ENCODE measurements at regions not wholly inside any gene's neighbourhood (a gene's known extent, or its start where the extent isn't known, plus 50 kb on each side); places are given as distances from the start of the nearest gene placed in this dataset.

GRCh38 chr5:4215143-4215542 is 619.5 kb downstream of the IRX1 start:
- H3K4me3 ChIP-seq (ENCODE audit: low read depth, low read length), result no peak overlapping the region
- no peak overlapping the region for H3K27ac ChIP-seq (ENCODE audit: low read depth, low read length)
- no peaks in the 10 kb centered on the region for H3K36me3 ChIP-seq (ENCODE audit: insufficient read depth, low read length)
- H3K27me3 ChIP-seq (ENCODE audit: insufficient read depth, low read length), result no peaks in the 10 kb centered on the region
- H3K4me1 ChIP-seq (ENCODE audit: control insufficient read depth, insufficient read depth, low read length, unreplicated experiment), result no peaks in the 10 kb centered on the region
- no peaks in the 10 kb centered on the region for H3K79me2 ChIP-seq (ENCODE audit: control insufficient read depth, insufficient read depth, low read length, unreplicated experiment)
- no peak overlapping the region for H2AFZ ChIP-seq (ENCODE audit: low read length, unreplicated experiment)

GRCh38 chr5:4216142-4216541 is 620.5 kb downstream of the IRX1 start:
- no peaks in the 10 kb centered on the region for H3K27me3 ChIP-seq (ENCODE audit: insufficient read depth, low read length)
- no peaks in the 10 kb centered on the region for H3K79me2 ChIP-seq (ENCODE audit: control insufficient read depth, insufficient read depth, low read length, unreplicated experiment)

GRCh38 chr5:4220016-4220415 is 624.4 kb downstream of the IRX1 start:
- H3K4me3 ChIP-seq (ENCODE audit: low read depth, low read length), result no peak overlapping the region
- no peak overlapping the region for H2AFZ ChIP-seq (ENCODE audit: low read length, unreplicated experiment)
- no peaks in the 10 kb centered on the region for H3K79me2 ChIP-seq (ENCODE audit: control insufficient read depth, insufficient read depth, low read length, unreplicated experiment)
- H3K27ac ChIP-seq (ENCODE audit: low read depth, low read length), result no peak overlapping the region
- no peaks in the 10 kb centered on the region for H3K36me3 ChIP-seq (ENCODE audit: insufficient read depth, low read length)
- H3K27me3 ChIP-seq (ENCODE audit: insufficient read depth, low read length), result no peaks in the 10 kb centered on the region
- no peaks in the 10 kb centered on the region for H3K4me1 ChIP-seq (ENCODE audit: control insufficient read depth, insufficient read depth, low read length, unreplicated experiment)

More at GRCh38 chr5:4216142-4216541, 620.5 kb downstream of the IRX1 start:
- no peak overlapping the region for H3K4me3 ChIP-seq (ENCODE audit: low read depth, low read length)
- H3K36me3 ChIP-seq (ENCODE audit: insufficient read depth, low read length), result no peaks in the 10 kb centered on the region
- H2AFZ ChIP-seq (ENCODE audit: low read length, unreplicated experiment), result no peak overlapping the region
- no peaks in the 10 kb centered on the region for H3K4me1 ChIP-seq (ENCODE audit: control insufficient read depth, insufficient read depth, low read length, unreplicated experiment)
- no peak overlapping the region for H3K27ac ChIP-seq (ENCODE audit: low read depth, low read length)

GRCh38 chr5:4221048-4221447 is 625.4 kb downstream of the IRX1 start:
- Histone ChIP-seq H3K36me3 (ENCODE audit: insufficient read depth, low read length) (no peaks in the 10 kb centered on the region), H3K79me2 (ENCODE audit: control insufficient read depth, insufficient read depth, low read length, unreplicated experiment) (no peaks in the 10 kb centered on the region), H3K27me3 (ENCODE audit: insufficient read depth, low read length) (no peaks in the 10 kb centered on the region)

GRCh38 chr5:4222147-4222546 is 626.5 kb downstream of the IRX1 start:
- Histone ChIP-seq H3K79me2 (ENCODE audit: control insufficient read depth, insufficient read depth, low read length, unreplicated experiment) (no peaks in the 10 kb centered on the region), H3K36me3 (ENCODE audit: insufficient read depth, low read length) (no peaks in the 10 kb centered on the region), H3K27me3 (ENCODE audit: insufficient read depth, low read length) (no peaks in the 10 kb centered on the region), H3K4me3 (ENCODE audit: low read depth, low read length) (no peak overlapping the region), H2AFZ (ENCODE audit: low read length, unreplicated experiment) (no peak overlapping the region), H3K27ac (ENCODE audit: low read depth, low read length) (no peak overlapping the region), H3K4me1 (ENCODE audit: control insufficient read depth, insufficient read depth, low read length, unreplicated experiment) (no peaks in the 10 kb centered on the region)

More at GRCh38 chr5:4221048-4221447, 625.4 kb downstream of the IRX1 start:
- no peaks in the 10 kb centered on the region for H3K4me1 ChIP-seq (ENCODE audit: control insufficient read depth, insufficient read depth, low read length, unreplicated experiment)
- H3K4me3 ChIP-seq (ENCODE audit: low read depth, low read length), result no peak overlapping the region
- H2AFZ ChIP-seq (ENCODE audit: low read length, unreplicated experiment), result no peak overlapping the region
- no peak overlapping the region for H3K27ac ChIP-seq (ENCODE audit: low read depth, low read length)

GRCh38 chr5:4222821-4223220 is 627.2 kb downstream of the IRX1 start:
- no peak overlapping the region for H3K4me3 ChIP-seq (ENCODE audit: low read depth, low read length)
- no peaks in the 10 kb centered on the region for H3K36me3 ChIP-seq (ENCODE audit: insufficient read depth, low read length)
- no peaks in the 10 kb centered on the region for H3K79me2 ChIP-seq (ENCODE audit: control insufficient read depth, insufficient read depth, low read length, unreplicated experiment)
- H3K27ac ChIP-seq (ENCODE audit: low read depth, low read length), result no peak overlapping the region
- no peaks in the 10 kb centered on the region for H3K27me3 ChIP-seq (ENCODE audit: insufficient read depth, low read length)
- H3K4me1 ChIP-seq (ENCODE audit: control insufficient read depth, insufficient read depth, low read length, unreplicated experiment), result no peaks in the 10 kb centered on the region
- no peak overlapping the region for H2AFZ ChIP-seq (ENCODE audit: low read length, unreplicated experiment)

- no peaks in the 10 kb centered on the region for H3K4me1 ChIP-seq (ENCODE audit: control insufficient read depth, insufficient read depth, low read length, unreplicated experiment)
- no peaks in the 10 kb centered on the region for H3K36me3 ChIP-seq (ENCODE audit: insufficient read depth, low read length)
- H3K27me3 ChIP-seq (ENCODE audit: insufficient read depth, low read length), result no peaks in the 10 kb centered on the region
- no peaks in the 10 kb centered on the region for H3K79me2 ChIP-seq (ENCODE audit: control insufficient read depth, insufficient read depth, low read length, unreplicated experiment)
- no peak overlapping the region for H2AFZ ChIP-seq (ENCODE audit: low read length, unreplicated experiment)
- H3K4me3 ChIP-seq (ENCODE audit: low read depth, low read length), result no peak overlapping the region
- H3K27ac ChIP-seq (ENCODE audit: low read depth, low read length), result no peak overlapping the region
Observed at GRCh38 chr5:4225741-4226140, 630.1 kb downstream of the IRX1 start.

GRCh38 chr5:4226565-4226964 is 630.9 kb downstream of the IRX1 start:
- no peaks in the 10 kb centered on the region for H3K27me3 ChIP-seq (ENCODE audit: insufficient read depth, low read length)
- H2AFZ ChIP-seq (ENCODE audit: low read length, unreplicated experiment), result no peak overlapping the region
- H3K27ac ChIP-seq (ENCODE audit: low read depth, low read length), result no peak overlapping the region
- H3K79me2 ChIP-seq (ENCODE audit: control insufficient read depth, insufficient read depth, low read length, unreplicated experiment), result no peaks in the 10 kb centered on the region
- H3K36me3 ChIP-seq (ENCODE audit: insufficient read depth, low read length), result no peaks in the 10 kb centered on the region
- no peaks in the 10 kb centered on the region for H3K4me1 ChIP-seq (ENCODE audit: control insufficient read depth, insufficient read depth, low read length, unreplicated experiment)
- H3K4me3 ChIP-seq (ENCODE audit: low read depth, low read length), result no peak overlapping the region

GRCh38 chr5:4228708-4229107 is 633.1 kb downstream of the IRX1 start:
- H3K27me3 ChIP-seq (ENCODE audit: insufficient read depth, low read length), result no peaks in the 10 kb centered on the region
- no peaks in the 10 kb centered on the region for H3K4me1 ChIP-seq (ENCODE audit: control insufficient read depth, insufficient read depth, low read length, unreplicated experiment)
- H3K27ac ChIP-seq (ENCODE audit: low read depth, low read length), result no peak overlapping the region
- no peaks in the 10 kb centered on the region for H3K79me2 ChIP-seq (ENCODE audit: control insufficient read depth, insufficient read depth, low read length, unreplicated experiment)
- H3K4me3 ChIP-seq (ENCODE audit: low read depth, low read length), result no peak overlapping the region
- no peaks in the 10 kb centered on the region for H3K36me3 ChIP-seq (ENCODE audit: insufficient read depth, low read length)
- no peak overlapping the region for H2AFZ ChIP-seq (ENCODE audit: low read length, unreplicated experiment)

- no peak overlapping the region for H2AFZ ChIP-seq (ENCODE audit: low read length, unreplicated experiment)
- no peak overlapping the region for H3K27ac ChIP-seq (ENCODE audit: low read depth, low read length)
- H3K36me3 ChIP-seq (ENCODE audit: insufficient read depth, low read length), result no peaks in the 10 kb centered on the region
- no peak overlapping the region for H3K4me3 ChIP-seq (ENCODE audit: low read depth, low read length)
- no peaks in the 10 kb centered on the region for H3K27me3 ChIP-seq (ENCODE audit: insufficient read depth, low read length)
- no peaks in the 10 kb centered on the region for H3K79me2 ChIP-seq (ENCODE audit: control insufficient read depth, insufficient read depth, low read length, unreplicated experiment)
- no peaks in the 10 kb centered on the region for H3K4me1 ChIP-seq (ENCODE audit: control insufficient read depth, insufficient read depth, low read length, unreplicated experiment)
Observed at GRCh38 chr5:4229414-4230292, 634.0 kb downstream of the IRX1 start.

GRCh38 chr5:4230471-4230785 is 634.8 kb downstream of the IRX1 start:
- Histone ChIP-seq H3K79me2 (ENCODE audit: control insufficient read depth, insufficient read depth, low read length, unreplicated experiment) (no peaks in the 10 kb centered on the region), H3K27me3 (ENCODE audit: insufficient read depth, low read length) (no peaks in the 10 kb centered on the region), H2AFZ (ENCODE audit: low read length, unreplicated experiment) (no peak overlapping the region), H3K36me3 (ENCODE audit: insufficient read depth, low read length) (no peaks in the 10 kb centered on the region), H3K4me3 (ENCODE audit: low read depth, low read length) (no peak overlapping the region), H3K4me1 (ENCODE audit: control insufficient read depth, insufficient read depth, low read length, unreplicated experiment) (no peaks in the 10 kb centered on the region), H3K27ac (ENCODE audit: low read depth, low read length) (no peak overlapping the region)

Measured in ACC112 (cell line).